Bronchial epithelial cell (primary cell): ENCODE measurements at regions not wholly inside any gene's neighbourhood (a gene's known extent, or its start where the extent isn't known, plus 50 kb on each side); places are given as distances from the start of the nearest gene placed in this dataset.

Source experiments
- DNase-seq: peaks from one replicate; pipeline ENCODE4 v3.0.0-alpha.2; 2010; ENCODE audit warnings: low read depth
- FAIRE-seq: peaks from 2 replicates; lab custom pipeline; 2011; peaks lifted over from hg19 to GRCh38; lab: Jason Lieb, UNC
- H3K27me3 ChIP-seq: 2 replicates; pipeline ENCODE4 v1.5.1; 2011; ENCODE audit warnings: low read length; ENCODE audit not compliant: control insufficient read depth, insufficient read depth
- H3K36me3 ChIP-seq: 2 replicates; pipeline ENCODE4 v1.5.1; 2011; ENCODE audit warnings: low read length; ENCODE audit not compliant: control insufficient read depth, insufficient read depth
- H3K4me3 ChIP-seq: 2 replicates; pipeline ENCODE4 v1.5.1; 2011; ENCODE audit warnings: mild to moderate bottlenecking, low read depth, low read length, control low read depth
- TF ChIP-seq, protein P1 (sequence below): IDR thresholded peaks from 2 replicates; pipeline ENCODE4 v1.5.1; 2011; ENCODE audit warnings: mild to moderate bottlenecking, moderate library complexity, low read length, control low read depth, inconsistent platforms; ENCODE audit not compliant: insufficient read depth, severe bottlenecking

DNA sequence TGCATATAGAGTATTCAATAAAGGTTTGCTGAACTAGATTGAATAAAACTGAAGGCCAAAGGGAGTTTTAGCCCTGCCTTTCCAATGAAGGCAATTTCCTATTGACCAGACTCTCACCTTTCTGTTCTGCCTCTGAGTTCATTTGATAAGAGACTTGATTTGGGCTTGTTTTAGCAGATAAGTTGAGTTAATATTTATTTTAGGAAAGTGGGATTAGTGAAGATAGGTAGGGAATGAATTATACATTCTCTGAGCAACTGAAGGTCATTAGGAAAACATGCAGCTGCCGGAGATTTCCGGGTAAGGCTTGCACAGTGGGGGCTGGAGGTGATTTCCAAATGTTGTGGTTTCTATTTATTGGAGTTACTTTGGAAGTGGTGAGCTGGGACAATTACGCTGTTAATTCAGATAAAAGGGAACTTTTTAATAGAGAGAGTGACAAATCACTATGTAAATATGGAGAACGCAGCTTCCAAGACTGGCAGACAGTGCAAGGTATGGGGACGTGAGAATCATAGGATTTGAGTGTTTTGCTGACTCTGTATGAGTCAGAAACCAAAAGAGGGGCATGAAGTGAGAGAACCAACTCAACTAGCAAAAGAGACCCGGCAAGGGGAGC, 553.6 kb upstream of the BOD1L1 start:
- DNase-seq (peak; percentile 46), FAIRE-seq (no peak)
- Histone ChIP-seq H3K27me3 (no peaks in the 10 kb centered on the region), H3K4me3 (no peak overlapping the region), H3K36me3 (no peaks in the 10 kb centered on the region)
- TF ChIP-seq, protein P1, sequence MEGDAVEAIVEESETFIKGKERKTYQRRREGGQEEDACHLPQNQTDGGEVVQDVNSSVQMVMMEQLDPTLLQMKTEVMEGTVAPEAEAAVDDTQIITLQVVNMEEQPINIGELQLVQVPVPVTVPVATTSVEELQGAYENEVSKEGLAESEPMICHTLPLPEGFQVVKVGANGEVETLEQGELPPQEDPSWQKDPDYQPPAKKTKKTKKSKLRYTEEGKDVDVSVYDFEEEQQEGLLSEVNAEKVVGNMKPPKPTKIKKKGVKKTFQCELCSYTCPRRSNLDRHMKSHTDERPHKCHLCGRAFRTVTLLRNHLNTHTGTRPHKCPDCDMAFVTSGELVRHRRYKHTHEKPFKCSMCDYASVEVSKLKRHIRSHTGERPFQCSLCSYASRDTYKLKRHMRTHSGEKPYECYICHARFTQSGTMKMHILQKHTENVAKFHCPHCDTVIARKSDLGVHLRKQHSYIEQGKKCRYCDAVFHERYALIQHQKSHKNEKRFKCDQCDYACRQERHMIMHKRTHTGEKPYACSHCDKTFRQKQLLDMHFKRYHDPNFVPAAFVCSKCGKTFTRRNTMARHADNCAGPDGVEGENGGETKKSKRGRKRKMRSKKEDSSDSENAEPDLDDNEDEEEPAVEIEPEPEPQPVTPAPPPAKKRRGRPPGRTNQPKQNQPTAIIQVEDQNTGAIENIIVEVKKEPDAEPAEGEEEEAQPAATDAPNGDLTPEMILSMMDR = no peak

DNA sequence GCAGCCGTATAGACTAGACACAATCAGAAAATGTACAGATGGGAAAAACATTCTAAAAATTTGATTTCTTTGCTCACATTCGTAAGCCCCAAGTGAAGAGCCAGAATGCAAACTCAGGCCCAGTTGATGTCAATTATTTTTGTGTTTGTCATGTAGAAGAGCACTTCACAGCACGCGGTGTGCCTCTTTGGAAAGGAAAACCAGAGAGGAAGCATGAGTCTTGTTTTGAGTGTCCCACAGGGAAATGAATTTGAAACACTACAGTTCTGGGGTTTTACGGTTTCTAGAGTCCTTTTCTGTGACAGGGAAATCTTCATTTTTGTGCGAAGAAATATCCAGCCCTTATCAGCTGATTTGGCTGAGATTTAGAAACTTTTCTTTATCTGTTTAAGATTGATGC, 554.6 kb upstream of the BOD1L1 start:
- no peak for FAIRE-seq

DNA sequence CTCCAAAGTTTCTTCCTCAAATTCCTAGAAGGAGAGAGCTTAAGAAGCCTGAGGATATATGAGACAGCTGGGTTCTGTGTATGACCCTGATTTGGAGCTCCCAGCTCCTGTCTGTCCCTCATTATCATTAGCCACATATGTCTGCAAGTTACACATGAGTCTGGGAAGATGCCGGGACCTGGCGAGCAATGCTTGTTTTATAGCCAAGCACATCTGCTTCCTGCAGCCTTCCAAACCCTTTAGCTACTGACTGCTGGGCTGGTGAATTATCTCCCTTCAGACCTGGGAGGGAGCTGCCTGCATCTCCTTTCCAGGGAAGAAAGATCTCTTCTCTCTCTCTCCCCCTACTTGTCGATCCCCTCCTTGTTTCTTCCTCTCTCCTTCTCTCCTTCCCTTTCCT, 556.7 kb upstream of the BOD1L1 start:
- Histone ChIP-seq H3K27me3 (no peaks in the 10 kb centered on the region), H3K4me3 (no peak overlapping the region), H3K36me3 (no peaks in the 10 kb centered on the region)
- TF ChIP-seq, protein P1 = no peak
- DNase-seq (no peak), FAIRE-seq (peak; percentile 60)

More for the DNA sequence above, 554.6 kb upstream of the BOD1L1 start:
- TF ChIP-seq, protein P1 = no peak
- Histone ChIP-seq H3K4me3 (no peak overlapping the region), H3K36me3 (no peaks in the 10 kb centered on the region), H3K27me3 (no peaks in the 10 kb centered on the region)
- DNase-seq = no peak

DNA sequence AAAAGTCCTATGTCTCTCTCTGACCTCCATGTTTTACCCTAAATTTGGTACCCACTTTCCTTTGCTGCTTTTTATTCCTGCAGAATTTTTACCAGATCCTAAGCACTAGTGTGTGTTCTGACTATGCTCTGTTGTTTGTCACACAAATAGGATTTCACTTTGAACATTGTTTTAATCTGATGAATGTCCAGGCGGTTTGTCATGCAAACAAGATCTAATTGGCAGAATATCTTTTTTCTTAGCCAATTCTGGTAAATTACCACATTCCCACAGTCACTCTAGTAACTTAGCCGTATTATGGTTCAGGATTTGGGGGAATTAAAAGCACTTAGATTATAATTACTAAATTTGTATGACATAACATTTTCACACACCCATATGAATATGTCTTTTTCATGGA, 557.2 kb upstream of the BOD1L1 start:
- no peaks in the 10 kb centered on the region for H3K36me3 ChIP-seq
- no peak overlapping the region for H3K4me3 ChIP-seq
- TF ChIP-seq, protein P1 = no peak
- FAIRE-seq = no peak
- no peak for DNase-seq
- no peaks in the 10 kb centered on the region for H3K27me3 ChIP-seq

DNA sequence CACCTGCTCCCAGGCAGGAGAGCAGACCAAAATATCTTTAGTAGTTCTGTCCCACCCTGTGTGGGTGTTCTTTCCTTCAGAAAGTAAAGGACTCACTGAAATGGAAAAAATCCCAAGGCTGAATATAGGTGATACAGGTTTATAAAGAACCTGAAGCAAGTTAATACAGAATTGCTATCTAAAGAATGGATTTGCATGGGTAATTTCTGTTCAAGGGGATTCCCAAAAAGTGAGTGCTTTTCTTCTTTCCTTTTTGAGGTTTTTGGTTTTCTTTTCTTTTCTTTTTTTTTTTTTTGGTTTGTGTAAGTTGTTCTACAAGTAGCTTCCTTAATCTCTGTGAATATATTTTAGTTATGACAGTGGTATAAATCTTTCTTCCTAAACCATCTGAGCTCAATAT, 560.7 kb upstream of the BOD1L1 start:
- FAIRE-seq (no peak), DNase-seq (no peak)
- Histone ChIP-seq H3K36me3 (no peaks in the 10 kb centered on the region), H3K4me3 (no peak overlapping the region), H3K27me3 (no peaks in the 10 kb centered on the region)
- TF ChIP-seq, protein P1 = no peak

DNA sequence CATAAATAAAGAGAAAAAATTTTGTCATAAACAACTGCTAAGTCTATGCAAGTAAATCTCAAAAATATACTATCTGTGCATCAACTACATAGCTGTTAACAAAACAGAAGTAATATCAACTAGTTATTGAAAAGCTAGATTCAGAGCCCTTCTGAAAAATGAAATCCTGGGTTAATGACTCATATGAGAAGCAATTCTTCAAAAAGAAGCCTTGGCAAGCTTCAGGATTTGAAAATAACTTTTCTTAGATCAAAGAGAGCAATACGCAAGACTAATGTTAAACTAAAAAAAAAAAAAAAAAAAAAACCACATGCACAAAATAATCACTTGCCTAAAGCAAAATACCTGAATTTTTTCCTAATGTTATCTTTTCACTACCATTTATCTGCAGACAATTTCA, 566.1 kb upstream of the BOD1L1 start:
- no peaks in the 10 kb centered on the region for H3K27me3 ChIP-seq
- H3K36me3 ChIP-seq = no peaks in the 10 kb centered on the region
- no peak overlapping the region for H3K4me3 ChIP-seq
- DNase-seq = no peak
- TF ChIP-seq, protein P1 = no peak
- no peak for FAIRE-seq
